ENCODE measurements at regions not wholly inside any gene's neighbourhood (a gene's known extent, or its start where the extent isn't known, plus 50 kb on each side); places are given as distances from the start of the nearest gene placed in this dataset.

GRCh38 chr2:133711201-133711600, 142.9 kb upstream of the NCKAP5 start:
- BruUV-seq (replicated peaks), result no TSS peak
- Histone ChIP-seq H3K9me1 (ENCODE audit: control insufficient read depth, insufficient read depth, low read length) (no peaks in the 10 kb centered on the region), H3K27ac (ENCODE audit: extremely low read depth, low read depth, low read length) (no peak overlapping the region), H2AFZ (ENCODE audit: low read depth, low read length) (no peak overlapping the region), H3K9me3 (replicated peaks; ENCODE audit: control insufficient read depth, insufficient read depth, low read depth, low read length) (no peaks in the 10 kb centered on the region), H3K4me1 (replicated peaks in 1 of 2; ENCODE audit: control insufficient read depth in 2 of 2, insufficient read depth in 2 of 2, low read length in 2 of 2) (no peaks in the 10 kb centered on the region), H4K20me1 (replicated peaks; ENCODE audit: control insufficient read depth, insufficient read depth, low read length) (no peaks in the 10 kb centered on the region), H3K36me3 (ENCODE audit: control insufficient read depth, insufficient read depth, low read length) (no peaks in the 10 kb centered on the region), H3K4me3 (no peak overlapping the region), H3K9ac (ENCODE audit: insufficient read depth in 1 of 2, low read depth in 2 of 2, low read length in 2 of 2) (no peak overlapping the region), H3K27me3 (ENCODE audit: control insufficient read depth in 2 of 2, insufficient read depth in 2 of 2, low read length in 2 of 2) (no peaks in the 10 kb centered on the region), H3K4me2 (ENCODE audit: insufficient read depth, low read length) (no peak overlapping the region), H3K79me2 (ENCODE audit: control insufficient read depth, insufficient read depth, low read length) (no peaks in the 10 kb centered on the region)
- ATAC-seq (no peak), FAIRE-seq (no peak), DNase-seq (ENCODE audit: extremely low read depth in 1 of 4, low spot score in 3 of 4) (no peak)
- CTCF ChIA-PET (ENCODE audit: low intra/inter-chr PET ratio), result no interaction called here
- POLR2A ChIA-PET, result no interaction called here
- in situ Hi-C loops (cut with MboI), result no loop called here
- intact Hi-C loops (cut with micrococcal nuclease), result no loop called here
- 3% methylated on average over 6 of the region's 6 CpGs for WGBS (ENCODE audit: insufficient coverage, low coverage, missing lambda C conversion rate)
- TF ChIP-seq, protein P1, sequence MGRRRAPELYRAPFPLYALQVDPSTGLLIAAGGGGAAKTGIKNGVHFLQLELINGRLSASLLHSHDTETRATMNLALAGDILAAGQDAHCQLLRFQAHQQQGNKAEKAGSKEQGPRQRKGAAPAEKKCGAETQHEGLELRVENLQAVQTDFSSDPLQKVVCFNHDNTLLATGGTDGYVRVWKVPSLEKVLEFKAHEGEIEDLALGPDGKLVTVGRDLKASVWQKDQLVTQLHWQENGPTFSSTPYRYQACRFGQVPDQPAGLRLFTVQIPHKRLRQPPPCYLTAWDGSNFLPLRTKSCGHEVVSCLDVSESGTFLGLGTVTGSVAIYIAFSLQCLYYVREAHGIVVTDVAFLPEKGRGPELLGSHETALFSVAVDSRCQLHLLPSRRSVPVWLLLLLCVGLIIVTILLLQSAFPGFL (CRISPR knock-in tag; IDR thresholded peaks at IDR 0.05), result no peak
- no peak for TF ChIP-seq CSDE1 (IDR thresholded peaks at IDR 0.05)
- TF ChIP-seq SRSF9 (IDR thresholded peaks at IDR 0.05; ENCODE audit: borderline replicate concordance, low read depth, low read length), result no peak
- no peak for TF ChIP-seq HMGXB4 (CRISPR knock-in tag; IDR thresholded peaks at IDR 0.05)
- TF ChIP-seq, protein P2, sequence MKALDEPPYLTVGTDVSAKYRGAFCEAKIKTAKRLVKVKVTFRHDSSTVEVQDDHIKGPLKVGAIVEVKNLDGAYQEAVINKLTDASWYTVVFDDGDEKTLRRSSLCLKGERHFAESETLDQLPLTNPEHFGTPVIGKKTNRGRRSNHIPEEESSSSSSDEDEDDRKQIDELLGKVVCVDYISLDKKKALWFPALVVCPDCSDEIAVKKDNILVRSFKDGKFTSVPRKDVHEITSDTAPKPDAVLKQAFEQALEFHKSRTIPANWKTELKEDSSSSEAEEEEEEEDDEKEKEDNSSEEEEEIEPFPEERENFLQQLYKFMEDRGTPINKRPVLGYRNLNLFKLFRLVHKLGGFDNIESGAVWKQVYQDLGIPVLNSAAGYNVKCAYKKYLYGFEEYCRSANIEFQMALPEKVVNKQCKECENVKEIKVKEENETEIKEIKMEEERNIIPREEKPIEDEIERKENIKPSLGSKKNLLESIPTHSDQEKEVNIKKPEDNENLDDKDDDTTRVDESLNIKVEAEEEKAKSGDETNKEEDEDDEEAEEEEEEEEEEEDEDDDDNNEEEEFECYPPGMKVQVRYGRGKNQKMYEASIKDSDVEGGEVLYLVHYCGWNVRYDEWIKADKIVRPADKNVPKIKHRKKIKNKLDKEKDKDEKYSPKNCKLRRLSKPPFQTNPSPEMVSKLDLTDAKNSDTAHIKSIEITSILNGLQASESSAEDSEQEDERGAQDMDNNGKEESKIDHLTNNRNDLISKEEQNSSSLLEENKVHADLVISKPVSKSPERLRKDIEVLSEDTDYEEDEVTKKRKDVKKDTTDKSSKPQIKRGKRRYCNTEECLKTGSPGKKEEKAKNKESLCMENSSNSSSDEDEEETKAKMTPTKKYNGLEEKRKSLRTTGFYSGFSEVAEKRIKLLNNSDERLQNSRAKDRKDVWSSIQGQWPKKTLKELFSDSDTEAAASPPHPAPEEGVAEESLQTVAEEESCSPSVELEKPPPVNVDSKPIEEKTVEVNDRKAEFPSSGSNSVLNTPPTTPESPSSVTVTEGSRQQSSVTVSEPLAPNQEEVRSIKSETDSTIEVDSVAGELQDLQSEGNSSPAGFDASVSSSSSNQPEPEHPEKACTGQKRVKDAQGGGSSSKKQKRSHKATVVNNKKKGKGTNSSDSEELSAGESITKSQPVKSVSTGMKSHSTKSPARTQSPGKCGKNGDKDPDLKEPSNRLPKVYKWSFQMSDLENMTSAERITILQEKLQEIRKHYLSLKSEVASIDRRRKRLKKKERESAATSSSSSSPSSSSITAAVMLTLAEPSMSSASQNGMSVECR (CRISPR knock-in tag; IDR thresholded peaks at IDR 0.05), result no peak
- TF ChIP-seq SMARCA4 (IDR thresholded peaks at IDR 0.05), result no peak
- no peak for TF ChIP-seq SRSF7 (optimal IDR thresholded peaks at IDR 0.05; ENCODE audit: low read depth, low read length)
- no peak for TF ChIP-seq SMAD2 (IDR thresholded peaks at IDR 0.05; ENCODE audit: low read depth, low read length)
- TF ChIP-seq RBM34 (IDR thresholded peaks at IDR 0.05; ENCODE audit: borderline replicate concordance, insufficient read depth, low read length), result no peak
- TF ChIP-seq POLR2AphosphoS5 (IDR thresholded peaks at IDR 0.05; ENCODE audit: control insufficient read depth, insufficient read depth, low read depth, low read length), result no peak
- no peak for TF ChIP-seq PYGO2 (tag; IDR thresholded peaks at IDR 0.05)
